Nephron progenitor cell (in vitro differentiated cells): ENCODE measurements at regions not wholly inside any gene's neighbourhood (a gene's known extent, or its start where the extent isn't known, plus 50 kb on each side); places are given as distances from the start of the nearest gene placed in this dataset.

ENCODE experiments used
- DNase-seq: peaks from one replicate; pipeline ENCODE4 v3.0.0; 2021
- H3K27ac Mint-ChIP-seq: 2 replicates; pipeline ENCODE4 v1.8.0; 2021; ENCODE audit warnings: mild to moderate bottlenecking, moderate library complexity, mixed read lengths
- H3K27me3 Mint-ChIP-seq: 2 replicates; pipeline ENCODE4 v1.8.0; 2021; ENCODE audit warnings: mild to moderate bottlenecking, low read depth, mixed read lengths; ENCODE audit not compliant: poor library complexity
- H3K36me3 Mint-ChIP-seq: 2 replicates; pipeline ENCODE4 v1.8.0; 2021; ENCODE audit warnings: low read depth, mixed read lengths
- H3K4me1 Mint-ChIP-seq: 2 replicates; pipeline ENCODE4 v1.8.0; 2021; ENCODE audit warnings: mixed read lengths
- H3K4me3 Mint-ChIP-seq: 2 replicates; pipeline ENCODE4 v1.8.0; 2021; ENCODE audit warnings: mild to moderate bottlenecking, moderate library complexity, mixed read lengths
- H3K9me3 Mint-ChIP-seq: 2 replicates; pipeline ENCODE4 v1.8.0; 2021; ENCODE audit warnings: mild to moderate bottlenecking, moderate library complexity, mixed read lengths
- TF ChIP-seq, protein P1 (sequence below): fragments of 200-600 bp; sonication (generic); IDR thresholded peaks from 2 replicates; pipeline ENCODE4 v1.5.0; 2021; ENCODE audit warnings: antibody characterized with exemption

DNA sequence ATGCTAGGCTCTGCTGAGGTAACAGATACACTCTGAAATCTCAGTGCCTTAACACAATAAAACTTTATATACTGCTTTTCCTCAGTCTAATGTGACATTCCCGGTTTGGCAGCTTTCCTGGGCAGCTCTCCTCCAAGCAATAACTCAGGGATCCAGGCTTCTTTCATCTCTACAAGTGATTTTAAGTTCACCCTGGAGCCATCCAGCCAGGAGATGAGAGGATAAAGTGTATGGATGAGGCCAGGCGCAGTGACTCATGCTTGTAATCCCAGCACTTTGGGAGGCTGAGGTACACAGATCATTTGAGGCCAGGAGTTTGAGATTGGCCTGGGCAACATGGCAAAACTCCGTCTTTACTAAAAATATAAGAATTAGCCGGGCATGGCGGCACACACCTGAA, 147.2 kb downstream of the UTP18 start:
- peaks cover 17% of the 10 kb centered on the region for H3K4me1 Mint-ChIP-seq
- TF ChIP-seq, protein P1, sequence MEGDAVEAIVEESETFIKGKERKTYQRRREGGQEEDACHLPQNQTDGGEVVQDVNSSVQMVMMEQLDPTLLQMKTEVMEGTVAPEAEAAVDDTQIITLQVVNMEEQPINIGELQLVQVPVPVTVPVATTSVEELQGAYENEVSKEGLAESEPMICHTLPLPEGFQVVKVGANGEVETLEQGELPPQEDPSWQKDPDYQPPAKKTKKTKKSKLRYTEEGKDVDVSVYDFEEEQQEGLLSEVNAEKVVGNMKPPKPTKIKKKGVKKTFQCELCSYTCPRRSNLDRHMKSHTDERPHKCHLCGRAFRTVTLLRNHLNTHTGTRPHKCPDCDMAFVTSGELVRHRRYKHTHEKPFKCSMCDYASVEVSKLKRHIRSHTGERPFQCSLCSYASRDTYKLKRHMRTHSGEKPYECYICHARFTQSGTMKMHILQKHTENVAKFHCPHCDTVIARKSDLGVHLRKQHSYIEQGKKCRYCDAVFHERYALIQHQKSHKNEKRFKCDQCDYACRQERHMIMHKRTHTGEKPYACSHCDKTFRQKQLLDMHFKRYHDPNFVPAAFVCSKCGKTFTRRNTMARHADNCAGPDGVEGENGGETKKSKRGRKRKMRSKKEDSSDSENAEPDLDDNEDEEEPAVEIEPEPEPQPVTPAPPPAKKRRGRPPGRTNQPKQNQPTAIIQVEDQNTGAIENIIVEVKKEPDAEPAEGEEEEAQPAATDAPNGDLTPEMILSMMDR, result no peak
- H3K27ac Mint-ChIP-seq, result no peak overlapping the region
- H3K9me3 Mint-ChIP-seq, result no peaks in the 10 kb centered on the region
- H3K27me3 Mint-ChIP-seq, result peaks cover 21% of the 10 kb centered on the region
- no peak overlapping the region for H3K4me3 Mint-ChIP-seq
- no peaks in the 10 kb centered on the region for H3K36me3 Mint-ChIP-seq
- no peak for DNase-seq

DNA sequence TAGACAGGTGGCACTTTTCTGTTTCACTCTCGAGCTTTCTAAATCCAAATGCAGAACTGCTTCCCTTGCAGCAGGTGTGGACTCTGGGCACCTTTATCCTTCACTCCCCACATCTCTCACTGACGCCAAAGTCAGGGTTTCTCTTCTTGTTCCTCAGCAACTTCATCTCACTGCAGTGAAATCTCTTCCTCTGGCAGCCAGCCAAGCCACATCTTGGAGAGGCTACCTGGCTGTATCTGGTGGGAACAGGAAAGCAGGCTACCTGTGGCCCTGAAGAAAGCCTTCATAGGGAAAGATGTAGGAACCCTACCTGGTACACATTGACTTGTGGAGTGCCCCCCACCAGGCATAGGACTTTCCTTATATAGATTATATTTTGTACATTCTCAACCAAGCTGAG, 159.1 kb downstream of the UTP18 start:
- peaks cover 12% of the 10 kb centered on the region for H3K27me3 Mint-ChIP-seq
- peaks cover 4% of the 10 kb centered on the region for H3K9me3 Mint-ChIP-seq
- no peak for DNase-seq
- no peak overlapping the region for H3K27ac Mint-ChIP-seq
- TF ChIP-seq, protein P1, result no peak
- H3K4me1 Mint-ChIP-seq, result no peaks in the 10 kb centered on the region
- no peak overlapping the region for H3K4me3 Mint-ChIP-seq
- H3K36me3 Mint-ChIP-seq, result no peaks in the 10 kb centered on the region

DNA sequence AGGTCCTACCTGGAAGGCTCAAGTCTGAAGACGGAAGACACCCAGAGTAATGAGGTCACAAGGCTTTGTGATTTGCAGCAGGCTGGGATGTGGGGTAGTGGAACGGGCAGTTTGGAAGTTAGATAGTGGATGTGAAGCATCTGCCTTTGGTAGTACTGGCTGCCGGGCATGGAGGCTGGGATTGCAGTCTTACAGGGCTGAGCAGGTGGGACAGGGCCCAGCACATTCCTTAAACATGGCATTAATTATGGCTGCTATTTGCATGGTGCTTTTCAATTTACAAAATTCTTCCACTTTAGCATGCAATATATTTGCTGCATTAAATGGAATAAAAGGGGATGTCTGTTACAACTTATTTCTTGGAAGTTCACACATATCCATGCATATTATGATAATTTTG, 161.2 kb downstream of the UTP18 start:
- Mint-ChIP-seq H3K36me3 (no peaks in the 10 kb centered on the region), H3K9me3 (peaks cover 4% of the 10 kb centered on the region), H3K4me1 (no peaks in the 10 kb centered on the region), H3K27ac (no peak overlapping the region), H3K27me3 (peaks cover 17% of the 10 kb centered on the region), H3K4me3 (no peak overlapping the region)
- DNase-seq, result no peak
- TF ChIP-seq, protein P1, result no peak

DNA sequence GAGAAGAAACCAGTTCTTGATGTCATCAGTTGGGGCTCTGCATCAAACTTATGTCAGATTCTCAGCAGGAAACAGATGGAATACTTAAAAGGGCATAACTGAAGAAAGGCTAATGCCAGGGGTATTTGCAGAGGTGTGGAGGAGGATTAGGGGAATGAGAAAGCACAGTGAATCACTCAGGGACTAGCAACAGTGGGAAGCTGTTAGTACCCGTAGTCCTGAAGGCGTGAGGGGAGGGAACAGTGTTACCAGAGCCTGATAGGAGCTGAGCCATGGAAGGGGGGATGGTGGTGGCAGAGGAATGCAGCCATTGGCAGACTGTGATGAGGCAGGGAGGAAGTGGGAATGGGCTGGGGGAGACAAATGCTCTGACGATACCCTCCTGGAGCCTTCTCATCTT, 162.3 kb downstream of the UTP18 start:
- H3K9me3 Mint-ChIP-seq, result peaks cover 4% of the 10 kb centered on the region
- H3K4me1 Mint-ChIP-seq, result peaks cover 3% of the 10 kb centered on the region
- H3K27ac Mint-ChIP-seq, result no peak overlapping the region
- DNase-seq, result no peak
- H3K36me3 Mint-ChIP-seq, result no peaks in the 10 kb centered on the region
- no peak overlapping the region for H3K4me3 Mint-ChIP-seq
- TF ChIP-seq, protein P1, result no peak
- H3K27me3 Mint-ChIP-seq, result peaks cover 17% of the 10 kb centered on the region

DNA sequence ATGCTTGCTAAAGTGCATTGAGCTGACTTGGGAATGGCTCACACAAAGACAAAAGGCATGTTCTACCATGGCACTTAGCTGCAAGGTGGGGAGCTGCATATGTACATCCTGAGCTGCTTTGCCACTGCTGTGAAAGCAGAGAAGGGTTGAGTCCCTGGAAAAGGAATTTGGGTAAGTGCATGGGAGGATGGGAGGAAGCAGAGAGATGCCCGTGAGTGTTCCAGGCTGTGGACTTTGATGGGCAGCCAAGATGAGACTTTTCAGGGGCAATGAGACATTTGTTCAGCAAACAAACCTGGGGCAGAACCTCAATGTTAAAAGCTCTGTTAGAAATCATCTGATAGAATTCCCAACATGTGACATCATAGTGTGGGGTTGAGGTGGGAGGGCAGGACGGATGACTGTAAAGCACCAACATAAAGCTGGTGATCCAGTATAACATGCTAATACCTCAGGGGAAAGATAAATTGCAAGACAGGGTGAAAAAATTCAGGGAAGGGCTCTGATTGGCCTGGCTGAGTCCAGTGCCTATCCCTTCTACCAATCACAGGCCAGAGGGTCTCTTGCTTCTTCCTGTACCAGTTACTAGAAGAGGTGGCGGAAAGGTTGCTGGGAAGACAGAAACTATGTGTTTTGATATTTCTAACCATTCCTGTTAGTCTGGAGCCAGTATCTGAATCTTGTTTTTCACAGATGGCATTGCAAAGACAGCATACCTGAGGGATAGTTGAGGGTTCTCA, 163.2 kb downstream of the UTP18 start:
- no peak for DNase-seq
- no peak overlapping the region for H3K4me3 Mint-ChIP-seq
- H3K36me3 Mint-ChIP-seq, result no peaks in the 10 kb centered on the region
- H3K4me1 Mint-ChIP-seq, result peaks cover 6% of the 10 kb centered on the region
- H3K9me3 Mint-ChIP-seq, result peaks cover 4% of the 10 kb centered on the region
- no peak overlapping the region for H3K27ac Mint-ChIP-seq
- TF ChIP-seq, protein P1, result no peak
- H3K27me3 Mint-ChIP-seq, result peaks cover 11% of the 10 kb centered on the region

DNA sequence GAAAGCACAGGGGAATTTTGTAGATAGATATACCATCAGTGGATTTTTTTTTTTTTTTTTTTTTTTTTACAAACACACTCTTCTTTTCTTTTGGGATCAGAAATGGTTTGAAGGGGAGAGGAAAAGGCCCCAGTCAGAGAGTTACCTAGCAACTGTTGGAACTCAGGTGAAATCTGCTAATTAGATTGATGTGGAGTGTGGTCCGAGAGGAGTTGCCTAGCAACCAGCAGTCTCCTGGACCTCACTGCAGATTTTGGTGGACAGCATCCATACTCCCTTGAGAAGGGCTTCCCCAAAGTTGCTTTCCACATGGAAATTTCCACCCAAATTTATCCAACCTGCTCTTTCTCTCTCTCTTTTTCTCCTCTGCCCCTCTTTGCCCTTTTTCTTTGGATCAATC, 165.4 kb downstream of the UTP18 start:
- Mint-ChIP-seq H3K4me1 (peaks cover 6% of the 10 kb centered on the region), H3K27ac (no peak overlapping the region), H3K9me3 (peaks cover 15% of the 10 kb centered on the region), H3K4me3 (no peak overlapping the region), H3K27me3 (peaks cover 12% of the 10 kb centered on the region), H3K36me3 (no peaks in the 10 kb centered on the region)
- TF ChIP-seq, protein P1, result no peak
- no peak for DNase-seq
